T47D (cell line): ENCODE measurements at regions not wholly inside any gene's neighbourhood (a gene's known extent, or its start where the extent isn't known, plus 50 kb on each side); places are given as distances from the start of the nearest gene placed in this dataset.

Experiments
- DNase-seq, 2 experiments: peaks; one replicate each; pipeline versions ENCODE4 v3.0.0 to v3.0.0-alpha.2; 2011 to 2012; ENCODE audit warnings: low read depth in 1 of 2, low spot score in 1 of 2
- JUND ChIP-seq: IDR thresholded peaks from 2 replicates; pipeline ENCODE4 v1.6.1; 2012; ENCODE audit warnings: low read depth
- in situ Hi-C: cut with HindIII; loops from 2 replicates; pipeline ENCODE4 v1.10.0; 2016; ENCODE audit warnings: low sequenced_read_pairs, low pct_unique_long_range_greater_than_20kb

GRCh38 chr5:145393426-145393825, 441.7 kb downstream of the PRELID2 start:
- TF ChIP-seq JUND: no peak
- peak in 1 of 2 experiments; percentile 7 for DNase-seq
- in situ Hi-C loops: no loop called here

DNA sequence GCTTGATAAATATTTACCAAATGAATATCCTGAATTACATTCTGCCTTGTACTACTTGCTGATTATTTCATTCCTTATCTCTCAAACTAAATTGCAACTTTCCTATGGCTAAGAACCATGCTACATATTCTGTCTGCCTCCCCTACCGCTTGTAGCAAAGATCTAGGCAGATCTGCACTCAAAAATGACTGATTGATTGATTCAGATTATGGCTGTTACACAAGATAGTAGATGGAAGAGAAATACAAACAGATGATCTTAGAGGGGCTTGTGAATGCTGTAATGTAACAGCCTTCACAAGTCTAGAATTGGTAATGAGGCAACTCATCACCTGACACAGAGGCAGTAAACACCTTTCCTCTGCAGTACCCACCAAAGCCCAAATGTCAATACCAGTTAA, 446.1 kb downstream of the PRELID2 start:
- TF ChIP-seq JUND: no peak
- no peak for DNase-seq
- in situ Hi-C loops: no loop called here

GRCh38 chr5:145385276-145385675, 449.9 kb downstream of the PRELID2 start:
- in situ Hi-C loops: no loop called here
- TF ChIP-seq JUND: no peak
- DNase-seq: no peak

- no peak for TF ChIP-seq JUND
- in situ Hi-C loops: no loop called here
- DNase-seq: no peak
Measured at GRCh38 chr5:145378226-145378625, 456.9 kb downstream of the PRELID2 start.

DNA sequence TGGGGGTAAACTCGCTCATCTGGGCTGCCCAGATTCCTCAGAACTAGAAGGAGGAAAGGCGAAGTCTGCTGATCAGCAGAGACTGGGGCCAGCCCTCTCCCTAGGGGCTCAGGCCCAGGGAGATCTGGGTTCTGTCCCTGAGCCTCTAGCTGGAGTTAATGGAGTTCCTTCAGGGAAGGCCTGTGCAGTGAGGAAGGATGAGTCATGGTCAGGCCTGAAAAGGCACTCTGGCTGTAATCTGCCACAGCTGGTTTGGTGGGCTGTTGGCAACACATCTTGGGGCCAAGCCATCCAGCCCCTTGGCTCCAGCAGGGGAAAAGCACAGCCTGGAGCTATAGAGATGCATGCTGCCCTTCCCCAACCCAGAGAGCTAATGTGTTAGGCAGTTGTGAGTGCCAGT, 459.6 kb downstream of the PRELID2 start:
- no peak for DNase-seq
- in situ Hi-C loops: no loop called here
- TF ChIP-seq JUND: no peak

DNA sequence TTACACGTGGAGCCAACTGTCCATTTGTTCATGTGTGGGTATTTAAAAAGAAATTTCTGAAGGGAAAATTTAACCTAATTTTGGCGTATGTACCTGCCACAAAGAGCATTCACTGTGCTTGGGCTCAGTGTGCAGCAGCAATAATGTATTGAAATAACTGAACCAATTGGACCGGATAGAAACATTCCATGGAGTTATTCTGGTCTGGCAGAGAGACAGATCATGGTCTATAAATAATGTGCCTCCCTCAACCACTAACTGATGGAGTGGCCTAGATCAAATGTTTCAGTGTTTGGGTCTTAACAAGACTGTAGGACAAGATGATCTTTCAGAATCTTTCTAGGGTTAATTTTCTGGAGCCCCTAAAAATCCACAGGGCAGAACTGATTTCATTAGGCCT, 469.7 kb downstream of the PRELID2 start:
- TF ChIP-seq JUND: no peak
- DNase-seq: no peak
- in situ Hi-C loops: no loop called here

GRCh38 chr5:145362266-145362665, 472.9 kb downstream of the PRELID2 start:
- in situ Hi-C loops: no loop called here
- no peak for DNase-seq

GRCh38 chr5:145360936-145361335, 474.2 kb downstream of the PRELID2 start:
- DNase-seq: no peak
- TF ChIP-seq JUND: no peak
- in situ Hi-C loops: no loop called here

More at GRCh38 chr5:145362266-145362665, 472.9 kb downstream of the PRELID2 start:
- TF ChIP-seq JUND: no peak

DNA sequence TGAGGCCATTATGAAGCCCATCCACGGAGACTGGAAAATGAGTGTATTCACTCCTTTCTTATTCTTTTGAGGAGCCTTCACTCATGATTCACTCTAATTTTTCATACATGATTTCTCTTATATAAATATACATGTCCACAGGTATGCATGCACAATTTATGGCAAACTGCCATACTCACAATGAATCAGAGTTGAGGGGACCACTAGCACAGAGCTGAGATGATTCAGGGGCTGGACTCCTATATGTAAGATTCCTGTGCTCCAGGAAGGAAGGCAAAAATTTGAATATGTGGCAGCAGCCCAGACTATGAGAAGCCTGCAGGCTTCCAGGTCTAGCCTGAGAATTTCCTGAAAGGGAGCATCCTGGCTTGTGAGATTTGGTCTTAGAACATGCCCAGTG, 484.6 kb downstream of the PRELID2 start:
- TF ChIP-seq JUND: no peak
- no peak for DNase-seq

GRCh38 chr5:145347026-145347616, 488.0 kb downstream of the PRELID2 start:
- in situ Hi-C loops: no loop called here
- peak; percentile 17 to 63 for DNase-seq
- no peak for TF ChIP-seq JUND

More for the DNA sequence above, 484.6 kb downstream of the PRELID2 start:
- in situ Hi-C loops: no loop called here

DNA sequence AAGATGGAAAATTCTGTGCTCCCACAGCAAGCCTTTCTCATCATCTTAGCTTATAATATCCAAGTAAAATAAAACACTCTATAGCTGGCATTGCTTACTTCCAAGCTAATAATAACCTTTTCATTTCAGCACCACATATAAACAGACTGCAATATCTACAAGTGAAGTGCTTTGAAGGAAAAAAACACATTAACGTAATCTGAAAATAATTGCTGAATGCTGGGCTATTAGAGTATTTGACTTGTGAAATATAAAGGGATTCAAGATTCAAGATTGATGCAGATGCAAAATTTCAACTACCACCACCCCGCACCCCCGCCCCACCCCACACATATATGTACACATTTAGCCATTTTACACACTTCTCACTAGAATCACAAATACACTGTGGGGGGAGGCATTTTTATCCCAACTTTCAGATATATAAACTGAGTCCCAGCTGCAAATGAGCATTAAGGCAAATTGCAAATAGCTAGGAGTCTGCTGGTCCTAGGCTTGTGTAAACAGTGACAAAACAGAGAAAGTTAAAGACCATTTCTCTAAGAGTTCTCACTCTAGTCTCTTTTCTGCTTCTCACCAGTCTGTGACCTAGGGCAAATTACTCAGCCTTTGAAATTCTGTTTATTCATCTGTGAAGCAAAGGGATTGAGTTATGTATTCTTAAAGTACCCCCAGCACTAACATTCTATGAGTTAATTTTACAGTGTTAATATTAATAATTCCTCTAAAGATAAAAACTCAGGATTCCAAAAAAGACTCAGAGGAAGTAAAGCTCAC, 489.4 kb downstream of the PRELID2 start:
- TF ChIP-seq JUND: no peak
- no peak for DNase-seq
- in situ Hi-C loops: no loop called here

DNA sequence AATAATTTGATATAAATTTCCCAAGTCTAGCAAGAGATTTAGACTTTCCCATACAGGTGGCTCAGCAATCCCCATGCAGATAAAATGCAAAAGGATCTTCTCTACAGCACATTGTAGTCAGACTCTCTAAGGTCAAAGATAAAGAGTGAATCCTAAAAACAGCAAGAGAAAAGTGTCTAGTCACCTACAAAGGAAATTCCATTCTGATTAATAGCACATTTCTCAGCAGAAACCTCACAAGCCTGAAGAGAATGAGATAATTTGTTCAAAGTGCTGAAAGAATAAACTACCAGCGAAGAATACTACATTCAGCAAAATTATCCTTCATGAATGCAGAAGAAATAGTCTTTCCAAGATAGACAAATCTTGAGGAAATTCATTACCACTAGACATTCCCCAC, 493.3 kb downstream of the PRELID2 start:
- in situ Hi-C loops: no loop called here
- TF ChIP-seq JUND: no peak
- DNase-seq: no peak

DNA sequence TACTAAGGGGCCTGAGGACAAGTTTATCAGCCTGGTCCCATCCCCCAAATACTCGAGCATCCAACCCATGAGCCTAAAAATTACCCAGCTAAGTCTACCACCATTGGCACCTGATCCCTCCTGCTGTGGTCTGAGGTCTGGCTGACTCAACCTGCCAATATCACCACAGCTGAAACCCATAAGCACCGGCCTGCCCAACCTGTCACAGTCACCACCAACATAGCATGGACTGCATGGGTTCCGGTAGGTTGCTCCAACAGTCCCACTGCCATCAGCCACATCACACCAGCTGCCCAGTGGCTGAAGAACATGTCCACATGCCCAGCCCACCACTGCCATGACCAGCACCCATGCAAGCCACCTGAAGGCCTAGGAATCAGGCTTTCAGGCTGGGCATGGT, 495.0 kb downstream of the PRELID2 start:
- TF ChIP-seq JUND: no peak
- in situ Hi-C loops: no loop called here
- DNase-seq: no peak

GRCh38 chr5:145324767-145325479, 510.2 kb downstream of the PRELID2 start:
- TF ChIP-seq JUND: no peak
- in situ Hi-C loops: no loop called here
- peak in 1 of 2 experiments; percentile 13 for DNase-seq
